Gastrocnemius medialis (tissue), 4 donors: ENCODE measurements at regions not wholly inside any gene's neighbourhood (a gene's known extent, or its start where the extent isn't known, plus 50 kb on each side); places are given as distances from the start of the nearest gene placed in this dataset.

ENCODE experiments used
- POLR2A ChIP-seq, 2 donors: fragments of 450-650 bp; IDR thresholded peaks; one replicate each; pipeline ENCODE4 v1.6.1; 2017; ENCODE audit warnings: antibody characterized with exemption in 2 of 2, mild to moderate bottlenecking in 2 of 2, moderate library complexity in 2 of 2
- TF ChIP-seq, protein P1 (sequence below), 5 experiments: fragments of 450-650 bp in 3 of 5; fragments of 200-600 bp in 2 of 5; sonication (generic) in 2 of 5; IDR thresholded peaks in 4 of 5; conservative IDR thresholded peaks in 1 of 5; 1 replicate in 4 of 5; 2 replicates in 1 of 5; pipeline ENCODE4 v1.5.1; 2016 to 2019; ENCODE audit warnings: antibody characterized with exemption in 5 of 5, mild to moderate bottlenecking in 3 of 5, moderate library complexity in 3 of 5

DNA sequence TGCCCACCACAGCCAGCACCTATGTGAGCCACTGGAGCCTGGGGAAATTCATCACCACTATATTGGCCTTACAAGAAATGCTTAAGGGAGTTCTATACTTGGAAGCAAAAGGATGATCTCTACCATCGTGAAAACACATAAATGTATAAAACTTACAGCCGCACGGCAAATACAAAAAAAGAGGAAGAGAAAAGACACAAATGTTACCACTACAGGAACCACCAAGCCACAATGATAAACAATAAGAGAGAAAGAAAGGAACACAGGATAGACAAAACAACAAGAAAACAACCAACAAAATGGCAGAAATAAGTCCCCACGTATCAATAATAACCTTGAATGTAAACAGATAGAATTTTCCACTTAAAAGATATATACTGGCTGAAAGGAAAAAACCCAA is 267.5 kb downstream of the TMEM121 start:
- TF ChIP-seq, protein P1, sequence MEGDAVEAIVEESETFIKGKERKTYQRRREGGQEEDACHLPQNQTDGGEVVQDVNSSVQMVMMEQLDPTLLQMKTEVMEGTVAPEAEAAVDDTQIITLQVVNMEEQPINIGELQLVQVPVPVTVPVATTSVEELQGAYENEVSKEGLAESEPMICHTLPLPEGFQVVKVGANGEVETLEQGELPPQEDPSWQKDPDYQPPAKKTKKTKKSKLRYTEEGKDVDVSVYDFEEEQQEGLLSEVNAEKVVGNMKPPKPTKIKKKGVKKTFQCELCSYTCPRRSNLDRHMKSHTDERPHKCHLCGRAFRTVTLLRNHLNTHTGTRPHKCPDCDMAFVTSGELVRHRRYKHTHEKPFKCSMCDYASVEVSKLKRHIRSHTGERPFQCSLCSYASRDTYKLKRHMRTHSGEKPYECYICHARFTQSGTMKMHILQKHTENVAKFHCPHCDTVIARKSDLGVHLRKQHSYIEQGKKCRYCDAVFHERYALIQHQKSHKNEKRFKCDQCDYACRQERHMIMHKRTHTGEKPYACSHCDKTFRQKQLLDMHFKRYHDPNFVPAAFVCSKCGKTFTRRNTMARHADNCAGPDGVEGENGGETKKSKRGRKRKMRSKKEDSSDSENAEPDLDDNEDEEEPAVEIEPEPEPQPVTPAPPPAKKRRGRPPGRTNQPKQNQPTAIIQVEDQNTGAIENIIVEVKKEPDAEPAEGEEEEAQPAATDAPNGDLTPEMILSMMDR (IDR thresholded peaks at IDR 0.05 in 4 of 5, conservative IDR thresholded peaks at IDR 0.05 in 1 of 5) = no peak
- TF ChIP-seq POLR2A (IDR thresholded peaks at IDR 0.05) = no peak
